GM12874 (cell line): ENCODE measurements at regions not wholly inside any gene's neighbourhood (a gene's known extent, or its start where the extent isn't known, plus 50 kb on each side); places are given as distances from the start of the nearest gene placed in this dataset.

Source experiments
- TF ChIP-seq, protein P1 (sequence below): IDR thresholded peaks from 2 replicates; pipeline ENCODE4 v1.5.1; 2011; ENCODE audit warnings: low read depth, mild to moderate bottlenecking, control low read depth, low read length, moderate library complexity; ENCODE audit not compliant: insufficient read depth

DNA sequence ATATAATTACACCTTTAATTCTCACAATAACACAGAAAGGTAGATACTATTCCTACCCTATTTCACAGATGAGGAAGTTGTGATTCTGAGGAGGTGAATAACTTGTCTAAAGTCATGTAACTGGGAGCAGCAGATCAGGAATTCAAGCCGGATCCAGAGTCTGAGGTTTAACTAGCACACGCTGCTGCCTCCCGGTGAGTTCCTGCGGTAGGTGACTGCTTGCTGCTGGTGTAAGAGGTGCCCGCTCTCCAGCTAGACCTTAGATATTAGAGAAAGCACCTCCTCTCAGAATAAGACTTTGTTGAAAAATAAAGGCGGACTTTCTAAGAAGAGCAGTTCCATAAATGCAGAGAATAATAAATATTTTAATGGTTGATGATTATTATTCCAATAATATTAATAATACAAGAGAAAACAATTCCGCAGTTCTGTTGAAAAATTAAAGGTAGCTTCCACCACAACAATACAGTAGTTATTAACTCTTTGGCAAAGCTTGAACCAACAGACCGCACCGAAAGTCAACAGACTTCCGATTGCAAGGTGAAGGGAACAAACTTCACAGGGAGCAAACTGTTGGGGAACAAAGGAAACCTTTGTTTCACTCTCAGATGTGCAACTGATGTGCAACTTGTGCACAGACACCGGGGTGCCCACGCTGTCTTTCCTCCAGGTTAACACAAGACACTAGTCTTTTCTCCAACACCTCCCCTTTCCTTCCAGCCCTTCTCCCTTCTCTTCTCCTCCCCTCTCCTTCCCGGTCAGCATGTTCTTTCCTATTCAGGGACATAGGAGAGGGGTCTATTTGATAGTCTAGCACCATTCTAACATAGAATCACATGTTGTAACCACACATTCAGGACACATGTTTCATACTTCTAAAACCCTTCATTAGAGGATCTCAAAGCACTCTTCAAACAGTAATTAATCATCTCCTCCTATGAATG lies 73.2 kb upstream of the EGLN3 start:
- TF ChIP-seq, protein P1, sequence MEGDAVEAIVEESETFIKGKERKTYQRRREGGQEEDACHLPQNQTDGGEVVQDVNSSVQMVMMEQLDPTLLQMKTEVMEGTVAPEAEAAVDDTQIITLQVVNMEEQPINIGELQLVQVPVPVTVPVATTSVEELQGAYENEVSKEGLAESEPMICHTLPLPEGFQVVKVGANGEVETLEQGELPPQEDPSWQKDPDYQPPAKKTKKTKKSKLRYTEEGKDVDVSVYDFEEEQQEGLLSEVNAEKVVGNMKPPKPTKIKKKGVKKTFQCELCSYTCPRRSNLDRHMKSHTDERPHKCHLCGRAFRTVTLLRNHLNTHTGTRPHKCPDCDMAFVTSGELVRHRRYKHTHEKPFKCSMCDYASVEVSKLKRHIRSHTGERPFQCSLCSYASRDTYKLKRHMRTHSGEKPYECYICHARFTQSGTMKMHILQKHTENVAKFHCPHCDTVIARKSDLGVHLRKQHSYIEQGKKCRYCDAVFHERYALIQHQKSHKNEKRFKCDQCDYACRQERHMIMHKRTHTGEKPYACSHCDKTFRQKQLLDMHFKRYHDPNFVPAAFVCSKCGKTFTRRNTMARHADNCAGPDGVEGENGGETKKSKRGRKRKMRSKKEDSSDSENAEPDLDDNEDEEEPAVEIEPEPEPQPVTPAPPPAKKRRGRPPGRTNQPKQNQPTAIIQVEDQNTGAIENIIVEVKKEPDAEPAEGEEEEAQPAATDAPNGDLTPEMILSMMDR, result no peak

DNA sequence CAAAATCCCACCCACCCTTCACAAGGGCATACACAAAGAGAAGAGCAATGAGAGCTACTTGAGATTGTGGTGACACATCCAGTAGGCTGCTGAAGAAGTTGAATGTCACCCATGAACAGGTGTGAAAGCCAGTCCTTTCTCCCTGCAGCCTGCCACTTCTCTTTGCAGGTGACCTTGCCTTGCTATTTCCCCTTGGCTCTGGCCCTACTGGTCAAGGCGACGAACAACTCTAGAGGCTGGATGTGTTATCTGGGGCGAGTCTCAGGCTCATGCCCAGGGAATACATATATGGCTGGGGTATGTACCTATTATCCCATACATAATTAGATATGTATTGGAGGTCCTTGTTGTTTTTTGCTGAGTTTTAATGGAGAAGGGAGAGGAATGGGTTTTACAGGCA lies 70.2 kb upstream of the EGLN3 start:
- TF ChIP-seq, protein P1, result no peak

DNA sequence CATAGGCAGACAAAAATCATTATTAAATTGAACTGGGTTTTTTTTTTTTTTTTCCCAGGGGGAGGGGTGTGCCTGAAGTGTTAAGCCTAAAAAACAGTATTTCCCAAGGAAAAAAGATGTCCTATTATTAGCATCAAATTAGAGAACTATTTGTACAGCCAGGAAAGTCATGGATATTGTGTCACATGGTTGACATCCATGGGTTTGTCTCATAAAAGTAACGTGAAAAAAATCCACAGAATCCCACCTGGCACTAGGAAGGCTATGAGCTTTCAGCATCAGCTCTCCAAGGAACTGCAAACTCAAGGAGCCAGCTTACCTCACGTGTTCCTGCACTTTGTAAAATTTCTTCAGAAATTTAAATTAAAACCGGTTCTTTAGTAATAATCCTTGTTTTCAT lies 69.1 kb upstream of the EGLN3 start:
- TF ChIP-seq, protein P1, result no peak

DNA sequence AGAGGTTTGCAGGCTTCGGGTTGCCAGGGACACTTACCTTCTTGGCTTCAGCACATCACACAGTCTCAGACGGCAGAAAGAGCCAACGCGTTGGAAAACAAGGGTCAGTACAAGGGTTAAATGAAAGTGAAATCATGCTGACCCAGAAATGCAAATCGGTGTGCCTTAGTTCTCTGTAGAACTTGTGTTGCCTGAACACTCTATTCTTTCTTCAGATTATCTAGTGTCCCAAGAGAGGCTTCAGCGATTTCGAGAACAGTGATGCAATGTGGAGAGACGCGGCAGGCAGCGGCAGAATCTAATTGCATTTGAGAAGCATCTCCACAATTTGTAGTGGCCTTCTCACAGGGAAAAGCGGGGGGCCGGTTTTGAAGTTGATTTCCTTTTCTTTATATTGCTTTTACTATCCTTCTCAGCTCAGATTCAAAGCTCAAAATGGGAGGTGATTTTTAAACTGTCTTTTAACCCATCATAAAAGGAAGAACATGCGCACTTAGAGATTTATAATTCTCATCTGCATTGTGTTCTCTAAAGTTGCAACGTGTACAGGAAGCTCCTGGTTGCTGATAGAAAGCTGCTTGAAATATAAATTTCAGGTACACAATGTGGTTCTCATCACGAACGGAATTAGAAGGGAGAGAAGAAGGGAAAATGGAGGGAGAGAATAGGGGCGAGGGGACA lies 67.8 kb upstream of the EGLN3 start:
- TF ChIP-seq, protein P1, result no peak

DNA sequence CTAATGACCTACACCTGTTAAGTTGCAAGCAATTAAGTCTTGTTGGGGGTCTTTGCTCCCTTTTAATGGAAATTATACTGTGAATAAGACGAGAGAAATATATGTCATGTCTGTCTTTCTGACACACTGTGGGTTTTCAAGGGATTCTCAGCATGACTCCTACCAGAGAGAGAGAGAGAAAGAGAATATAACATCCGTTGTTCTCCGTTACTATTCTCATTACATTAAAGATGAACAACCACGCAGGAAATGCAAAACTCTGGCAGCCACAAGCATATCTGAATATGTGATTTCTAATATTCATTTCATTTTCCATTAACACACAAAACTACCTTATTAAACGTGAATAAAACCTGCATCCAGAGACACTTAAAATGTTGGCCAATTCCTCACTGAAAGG lies 67.3 kb upstream of the EGLN3 start:
- TF ChIP-seq, protein P1, result no peak

DNA sequence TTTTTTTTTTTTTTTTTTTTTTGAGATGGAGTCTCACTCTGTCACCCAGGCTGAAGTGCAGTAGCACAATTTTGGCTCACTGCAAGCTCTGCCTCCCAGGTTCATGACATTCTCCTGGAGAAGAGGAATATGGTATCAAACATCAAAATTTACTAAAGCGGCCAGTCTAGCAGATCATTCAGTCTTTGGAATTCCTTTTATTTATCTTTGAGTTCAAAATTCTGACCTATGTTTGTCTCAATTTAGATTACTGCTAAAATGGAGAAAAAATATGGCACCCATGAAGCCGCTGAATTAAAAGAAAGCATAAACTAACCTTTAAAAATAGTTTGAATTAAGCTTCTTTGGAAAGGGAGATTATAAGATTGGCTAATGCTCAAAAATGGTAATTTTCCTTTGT lies 64.5 kb upstream of the EGLN3 start:
- TF ChIP-seq, protein P1, result no peak

DNA sequence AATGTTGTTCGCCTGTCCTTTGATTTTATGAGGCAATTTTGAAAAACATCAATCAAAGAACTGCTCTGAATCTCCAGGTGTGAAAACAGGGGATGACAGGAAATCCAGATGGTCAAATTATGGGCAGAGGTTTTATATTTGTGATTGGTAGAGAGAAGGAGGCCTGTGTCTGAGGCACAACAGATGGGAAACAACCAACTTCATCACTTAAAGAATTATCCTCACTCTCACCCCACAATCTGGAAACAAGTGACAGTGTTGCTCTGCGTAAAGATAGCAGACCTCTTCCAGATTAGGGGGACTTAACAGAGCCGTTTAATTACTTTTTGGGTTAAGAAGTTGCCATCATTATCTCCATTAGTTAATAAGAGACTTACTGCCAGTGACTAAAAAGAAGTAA lies 64.1 kb upstream of the EGLN3 start:
- TF ChIP-seq, protein P1, result no peak
